GM19467 (cell line): ENCODE measurements at regions not wholly inside any gene's neighbourhood (a gene's known extent, or its start where the extent isn't known, plus 50 kb on each side); places are given as distances from the start of the nearest gene placed in this dataset.
"Not testable (repeated sequence)": the region's sequence is repeated elsewhere in the genome, so short reads cannot be mapped to it uniquely, and the experiment has no call there.

Source experiments
- ATAC-seq: cut with Tn5 transposase; IDR thresholded peaks from one replicate; pipeline ENCODE4 v1.9.1; 2021; ENCODE audit warnings: mild to moderate bottlenecking, moderate library complexity; ENCODE audit not compliant: unreplicated experiment

DNA sequence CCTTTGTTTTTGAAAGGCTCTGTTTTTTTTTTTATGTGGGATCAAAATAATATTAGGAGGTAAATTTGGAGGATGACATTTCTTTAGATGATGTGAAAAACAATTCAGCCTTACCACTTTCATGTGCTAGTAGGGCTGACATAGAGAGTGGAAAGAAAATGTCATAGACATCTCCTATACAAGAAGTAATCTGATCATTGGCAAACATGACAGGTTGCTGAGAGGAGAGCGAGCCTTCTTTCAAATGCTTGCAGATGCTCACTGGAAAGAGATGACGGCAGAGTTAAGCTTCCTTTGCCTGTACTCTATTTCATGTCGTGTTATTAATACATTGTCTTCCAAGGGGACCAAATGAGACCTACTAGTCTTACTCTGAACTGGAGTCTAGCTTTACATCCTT, 160.1 kb upstream of the DAP start:
- no peak for ATAC-seq

DNA sequence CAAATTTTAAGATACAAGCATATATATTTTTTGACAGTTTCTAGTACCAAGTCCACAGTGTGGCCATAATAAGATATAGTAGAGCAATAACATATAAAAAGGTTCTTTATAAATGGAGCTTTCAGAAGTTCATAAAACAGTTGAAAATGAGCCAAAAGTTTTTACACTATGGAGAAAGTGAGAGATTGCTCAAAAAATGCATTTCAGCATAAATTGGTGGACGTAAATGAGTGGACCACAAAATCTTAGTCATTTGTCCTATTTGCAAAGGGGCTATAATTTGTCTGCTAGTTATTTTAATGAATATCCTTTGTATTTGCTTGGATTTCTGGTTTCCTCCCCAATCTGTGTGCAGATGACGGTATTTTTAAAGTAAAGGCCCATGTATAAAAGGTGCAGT, 159.4 kb upstream of the DAP start:
- ATAC-seq, result no peak

GRCh38 chr5:10914741-10915480, 153.9 kb upstream of the DAP start:
- no peak for ATAC-seq

- no peak for ATAC-seq
These were observed 152.8 kb upstream of the DAP start for GRCh38 chr5:10913841-10914240.

DNA sequence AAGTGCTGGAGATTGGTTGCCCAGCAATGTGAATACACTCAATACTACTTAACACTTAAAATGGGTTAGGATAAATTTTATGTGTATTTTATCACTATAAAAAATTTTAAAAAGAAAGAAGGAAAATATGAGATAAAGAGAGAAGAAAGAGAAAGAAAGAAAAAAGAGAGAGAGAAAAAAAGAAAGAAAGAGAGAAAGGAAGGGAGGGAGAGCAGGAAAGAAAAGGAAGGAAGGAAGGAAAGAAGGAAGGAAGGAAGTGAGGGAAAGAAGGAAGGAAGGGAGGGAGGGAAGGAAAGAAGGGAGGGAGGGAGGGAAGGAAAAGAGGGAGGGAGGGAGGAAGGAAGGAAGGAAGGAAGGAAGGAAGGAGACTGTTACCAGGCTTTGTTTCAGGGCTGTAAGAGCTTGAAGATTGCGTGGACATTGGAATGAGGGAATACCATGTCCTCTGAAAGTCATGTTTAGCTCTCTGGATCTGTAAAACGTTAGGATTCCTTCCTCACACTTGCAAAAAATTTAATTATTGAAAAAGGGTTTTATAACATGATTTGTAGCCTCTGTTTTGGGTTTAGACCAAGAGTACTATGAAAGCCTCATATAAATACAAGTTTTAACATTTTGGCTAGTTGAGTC, 152.3 kb upstream of the DAP start:
- ATAC-seq, result no peak

- no peak for ATAC-seq
These were observed 151.4 kb upstream of the DAP start for GRCh38 chr5:10912435-10912834.

DNA sequence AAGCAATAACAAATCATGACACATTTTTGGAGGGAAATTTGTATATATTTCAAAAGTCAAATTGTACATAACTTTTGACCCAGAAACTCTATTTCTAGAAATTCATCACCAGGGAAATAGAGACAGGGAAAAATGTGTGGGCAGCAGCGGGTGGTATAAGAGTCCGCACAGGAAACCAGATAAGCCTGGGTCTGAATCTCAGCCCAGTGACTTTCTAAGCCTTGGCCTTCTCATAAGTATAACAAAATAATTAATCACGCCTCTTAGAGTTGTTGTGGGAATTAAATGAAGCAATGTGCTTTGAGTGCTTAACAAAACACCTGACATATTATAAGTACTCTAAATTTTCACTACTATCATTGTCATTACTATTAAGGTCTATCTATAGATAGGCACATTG, 149.2 kb upstream of the DAP start:
- ATAC-seq, result no peak

DNA sequence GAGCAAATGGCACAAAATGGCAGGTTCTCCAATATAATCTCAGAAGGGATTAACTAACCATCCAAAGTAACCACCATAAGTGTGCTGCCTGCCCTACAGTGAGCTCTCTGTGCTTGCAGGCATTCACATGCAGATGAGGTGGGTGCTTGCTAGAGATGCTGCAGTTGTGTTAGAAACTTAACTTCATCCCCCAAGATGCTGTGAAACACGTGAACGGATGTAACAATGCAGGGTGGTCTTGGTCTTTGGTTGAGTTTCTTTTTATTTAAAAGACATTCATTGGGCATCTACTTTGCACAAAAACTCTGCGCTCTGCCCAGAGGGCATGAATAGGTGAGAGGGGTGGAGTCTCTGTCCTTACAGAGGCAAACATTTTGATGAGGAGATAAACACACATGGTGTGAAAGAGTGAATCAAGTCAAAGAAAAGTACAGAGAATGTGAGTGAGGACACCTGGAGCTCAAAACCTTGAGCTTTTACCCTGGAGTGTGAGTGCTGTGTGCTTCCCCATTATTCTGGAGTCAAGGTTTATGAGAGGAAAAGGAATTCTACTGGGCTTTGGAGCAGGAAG, 143.9 kb upstream of the DAP start:
- no peak for ATAC-seq

DNA sequence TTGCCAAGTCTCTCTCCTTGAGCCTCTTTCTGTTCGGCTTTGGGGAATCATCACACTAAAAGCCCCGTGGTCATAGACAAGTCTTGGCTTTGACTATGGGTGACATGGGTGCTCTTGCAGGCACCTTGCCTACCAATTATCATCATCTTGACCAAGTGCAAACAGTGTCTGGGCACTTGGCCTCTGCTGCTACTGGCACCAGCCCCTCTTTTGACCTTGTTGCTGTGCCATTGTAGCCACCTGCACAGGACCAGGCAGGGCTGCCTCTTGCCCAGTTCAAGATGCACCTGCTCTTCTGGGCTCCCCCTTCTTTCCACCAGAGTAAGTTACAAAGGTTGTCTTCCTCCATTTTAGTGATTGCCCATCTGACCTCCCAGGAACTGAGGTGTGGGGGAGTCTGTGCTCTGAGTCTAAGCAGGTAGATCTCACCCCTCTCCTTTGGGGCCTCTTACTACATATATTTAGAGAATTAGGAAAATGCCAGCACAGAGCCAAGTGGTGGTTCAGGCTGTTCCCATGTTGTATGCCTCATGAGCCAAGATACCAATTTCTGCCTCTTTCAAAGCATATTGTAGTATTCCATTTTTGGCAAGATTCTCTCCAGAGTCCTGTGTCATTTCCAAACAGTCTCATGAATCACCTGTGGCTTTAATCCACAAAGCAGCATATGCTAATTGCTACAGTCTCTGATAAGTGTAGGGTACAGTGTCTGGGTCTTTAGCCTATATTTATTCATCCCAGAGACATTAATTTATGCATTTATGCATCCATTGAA, 142.9 kb upstream of the DAP start:
- no peak for ATAC-seq

DNA sequence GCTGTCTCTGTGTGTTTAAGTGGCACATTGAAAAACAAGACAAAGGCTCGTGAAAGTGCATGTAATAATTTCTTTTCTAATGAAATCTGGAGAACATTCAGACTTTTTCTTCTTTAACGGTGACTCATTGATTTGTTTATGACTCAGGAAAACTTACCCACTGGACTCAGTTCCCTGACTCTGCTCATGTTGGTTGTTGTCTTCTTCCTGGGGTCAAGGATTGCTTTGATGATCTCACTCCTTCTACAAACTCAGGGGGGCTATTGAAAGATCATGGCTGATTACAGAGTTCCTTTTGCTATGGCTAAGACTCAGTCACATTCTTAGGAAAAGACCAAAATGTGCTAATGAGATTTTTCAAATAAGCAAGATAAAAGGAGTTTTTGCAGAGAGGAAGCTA, 141.1 kb upstream of the DAP start:
- no peak for ATAC-seq

- no peak for ATAC-seq
These were observed 137.5 kb upstream of the DAP start for GRCh38 chr5:10898514-10898913.

GRCh38 chr5:10896016-10896415, 135.0 kb upstream of the DAP start:
- ATAC-seq, result no peak

DNA sequence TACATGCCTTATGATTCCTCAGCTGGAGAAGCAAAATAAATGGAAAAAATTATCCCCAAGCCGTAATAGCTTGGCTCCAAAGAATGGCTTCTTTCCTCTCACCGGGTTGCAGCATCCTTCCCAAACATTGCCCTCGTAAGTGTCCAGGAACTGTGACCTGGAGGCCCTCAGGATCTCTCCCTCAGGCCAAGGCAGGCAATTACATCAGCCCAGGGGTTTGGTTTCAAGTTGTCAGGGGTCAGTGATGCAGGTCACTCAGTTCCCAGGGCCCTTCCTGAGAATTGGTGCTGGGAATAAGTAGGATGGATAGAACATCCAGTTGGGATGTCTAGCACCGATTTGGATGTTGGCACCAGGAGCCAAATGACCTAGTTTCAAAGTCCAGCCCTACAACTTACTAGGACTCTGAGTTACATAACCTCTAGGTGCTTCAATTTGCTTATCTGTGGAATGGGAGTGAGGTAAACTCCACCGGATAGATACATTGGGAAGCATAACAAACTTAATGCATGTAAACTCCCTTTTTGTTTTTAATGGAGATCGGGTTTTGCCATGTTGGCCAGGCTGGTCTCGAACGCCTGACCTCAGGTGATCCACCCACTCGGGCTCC, 133.5 kb upstream of the DAP start:
- ATAC-seq, result no peak

GRCh38 chr5:10892911-10893215, 131.8 kb upstream of the DAP start:
- no peak for ATAC-seq

DNA sequence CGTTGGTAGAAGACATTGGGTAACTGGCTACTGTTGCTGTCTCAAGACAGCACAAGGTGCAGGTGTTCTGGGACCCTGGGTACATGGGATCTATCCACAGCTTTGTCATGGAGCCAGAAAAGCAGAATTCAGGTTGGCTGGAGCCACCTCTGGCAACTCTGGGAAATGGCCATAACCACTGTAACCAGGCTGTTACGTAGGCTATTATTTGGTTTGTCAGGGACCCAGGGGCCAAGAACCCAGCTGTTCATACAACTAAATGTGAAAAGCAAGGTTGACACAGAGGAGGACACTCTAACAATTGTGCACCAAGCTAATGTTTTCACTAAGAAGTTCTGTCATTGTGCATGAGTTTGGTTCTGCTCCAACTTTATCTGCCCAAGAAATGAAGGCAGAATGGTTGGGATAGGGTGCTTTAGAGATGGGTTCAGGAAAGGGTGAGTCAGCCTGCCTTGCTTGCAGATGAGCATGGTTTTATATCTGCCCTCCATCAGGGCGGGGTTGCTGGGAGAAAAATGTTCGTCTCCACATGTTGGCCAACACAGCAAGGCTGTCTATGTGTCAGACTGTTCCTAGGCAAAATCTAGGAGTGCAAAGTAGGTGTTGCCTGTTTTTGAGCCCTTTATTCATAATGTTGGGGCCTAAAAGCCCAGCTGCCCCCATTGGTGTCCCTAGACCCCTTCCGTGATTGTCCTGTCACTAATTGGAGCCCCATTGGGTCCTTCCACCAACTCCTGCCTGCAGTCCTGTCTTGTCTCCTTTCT, 131.3 kb upstream of the DAP start:
- ATAC-seq, result no peak

- no peak for ATAC-seq
These were observed 130.2 kb upstream of the DAP start for GRCh38 chr5:10891193-10891592.

DNA sequence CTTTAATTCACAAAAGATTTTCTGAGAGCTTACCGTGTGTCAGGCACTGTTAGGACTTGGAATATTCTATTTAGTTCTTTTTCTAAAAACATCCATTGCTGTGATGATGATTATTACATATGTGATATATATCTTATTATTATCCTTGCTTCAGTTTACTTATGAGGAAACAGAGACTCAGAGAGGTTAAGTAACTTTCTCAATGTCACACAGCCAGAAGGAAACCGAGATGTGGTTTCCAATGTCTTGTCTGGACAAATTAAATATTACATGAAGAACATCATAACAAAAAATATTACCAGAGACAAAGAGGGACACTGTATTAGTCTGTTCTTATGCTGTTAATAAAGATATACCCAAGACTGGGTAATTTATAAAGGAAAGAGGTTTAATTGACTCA, 125.5 kb upstream of the DAP start:
- no peak for ATAC-seq

DNA sequence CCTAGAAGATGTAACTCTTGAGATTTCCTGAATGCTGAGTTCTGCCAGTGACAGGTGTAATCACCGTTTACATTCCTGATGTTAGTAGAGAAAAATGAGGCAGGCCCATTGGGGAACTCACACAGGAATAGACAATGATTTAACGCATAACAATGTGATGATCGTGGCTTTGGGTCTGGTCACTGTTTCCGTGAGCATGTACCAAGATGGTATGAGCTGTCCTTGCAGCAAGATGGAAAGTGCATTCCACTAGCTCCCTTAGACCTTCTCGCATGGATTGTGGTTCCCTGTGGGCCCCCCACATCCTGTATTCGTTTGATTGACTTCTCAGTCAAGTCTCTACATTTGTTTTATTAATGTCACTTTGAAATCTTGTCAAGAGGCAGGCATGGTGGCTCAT, 124.0 kb upstream of the DAP start:
- ATAC-seq, result no peak

DNA sequence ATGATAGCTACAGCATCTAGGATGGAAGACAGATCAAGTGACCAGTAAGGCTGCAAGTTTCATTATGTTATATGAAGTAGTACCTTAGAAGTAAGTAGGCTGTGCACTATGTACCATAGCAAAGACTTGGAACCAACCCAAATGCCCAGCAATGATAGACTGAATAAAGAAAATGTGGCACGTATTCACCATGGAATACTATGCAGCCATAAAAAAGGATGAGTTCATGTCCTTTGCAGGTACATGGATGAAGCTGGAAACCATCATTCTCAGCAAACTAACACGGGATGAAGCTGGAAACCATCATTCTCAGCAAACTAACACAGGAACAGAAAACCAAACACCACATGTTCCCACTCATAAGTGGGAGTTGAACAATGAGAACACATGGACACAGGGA, 122.9 kb upstream of the DAP start:
- not testable (repeated sequence) for ATAC-seq

DNA sequence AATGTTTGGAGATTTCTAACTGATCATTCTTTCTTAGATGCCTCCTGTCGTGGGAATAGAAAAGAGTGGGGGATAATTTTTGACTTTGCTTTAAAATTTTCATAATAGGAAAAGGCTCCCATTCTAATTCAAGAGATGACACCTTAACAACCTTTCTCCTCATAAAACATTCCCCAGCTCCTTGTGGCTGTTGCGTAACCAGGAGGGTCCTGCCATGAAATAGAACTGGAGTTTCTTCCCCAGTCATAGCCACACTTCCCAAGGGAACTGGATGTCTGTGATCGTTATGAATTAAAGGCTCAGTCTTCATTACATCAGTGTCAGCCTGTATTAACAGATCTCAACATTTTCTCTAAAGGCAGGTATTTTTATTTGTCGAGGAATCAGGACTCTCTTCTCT, 119.9 kb upstream of the DAP start:
- ATAC-seq, result no peak

DNA sequence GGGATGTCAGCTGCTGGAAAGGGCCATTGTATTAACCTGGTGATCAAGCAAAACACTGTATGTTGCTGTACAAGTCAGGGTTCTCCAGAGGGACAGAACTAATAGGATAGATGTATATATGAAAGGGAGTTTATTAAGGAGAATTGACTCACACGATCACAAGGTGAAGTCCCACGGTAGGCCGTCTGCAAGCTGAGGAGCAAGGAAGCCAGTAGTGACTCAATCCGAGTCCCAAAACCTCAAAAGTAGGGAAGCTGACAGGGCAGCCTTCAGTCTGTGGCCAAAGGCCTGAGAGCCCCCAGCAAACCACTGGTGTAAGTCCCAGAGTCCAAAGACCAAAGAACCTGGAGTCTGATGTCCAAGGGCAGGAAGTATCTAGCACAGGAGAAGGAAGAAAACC, 116.0 kb upstream of the DAP start:
- not testable (repeated sequence) for ATAC-seq
